ENCODE measurements at regions not wholly inside any gene's neighbourhood (a gene's known extent, or its start where the extent isn't known, plus 50 kb on each side); places are given as distances from the start of the nearest gene placed in this dataset.

DNA sequence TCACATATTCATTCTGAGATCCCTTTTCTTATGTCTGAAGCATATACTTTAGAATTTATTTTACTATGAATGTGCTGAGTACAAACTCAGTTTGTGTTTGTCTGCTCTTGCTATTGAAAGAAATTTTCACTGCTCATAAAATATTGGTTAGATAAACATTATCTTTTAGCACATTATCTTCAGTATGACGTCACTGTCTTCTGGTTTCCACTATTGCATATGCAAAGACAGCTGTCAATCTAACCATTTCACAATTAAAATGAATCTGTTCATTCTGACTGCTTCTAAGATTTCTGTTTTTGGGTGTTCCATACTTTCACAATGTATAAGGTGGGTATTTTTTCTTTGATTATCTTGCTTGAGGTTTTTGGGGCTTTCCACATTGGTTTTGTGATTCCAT, 526.2 kb upstream of the CDH6 start:
- TF ChIP-seq, protein P1, sequence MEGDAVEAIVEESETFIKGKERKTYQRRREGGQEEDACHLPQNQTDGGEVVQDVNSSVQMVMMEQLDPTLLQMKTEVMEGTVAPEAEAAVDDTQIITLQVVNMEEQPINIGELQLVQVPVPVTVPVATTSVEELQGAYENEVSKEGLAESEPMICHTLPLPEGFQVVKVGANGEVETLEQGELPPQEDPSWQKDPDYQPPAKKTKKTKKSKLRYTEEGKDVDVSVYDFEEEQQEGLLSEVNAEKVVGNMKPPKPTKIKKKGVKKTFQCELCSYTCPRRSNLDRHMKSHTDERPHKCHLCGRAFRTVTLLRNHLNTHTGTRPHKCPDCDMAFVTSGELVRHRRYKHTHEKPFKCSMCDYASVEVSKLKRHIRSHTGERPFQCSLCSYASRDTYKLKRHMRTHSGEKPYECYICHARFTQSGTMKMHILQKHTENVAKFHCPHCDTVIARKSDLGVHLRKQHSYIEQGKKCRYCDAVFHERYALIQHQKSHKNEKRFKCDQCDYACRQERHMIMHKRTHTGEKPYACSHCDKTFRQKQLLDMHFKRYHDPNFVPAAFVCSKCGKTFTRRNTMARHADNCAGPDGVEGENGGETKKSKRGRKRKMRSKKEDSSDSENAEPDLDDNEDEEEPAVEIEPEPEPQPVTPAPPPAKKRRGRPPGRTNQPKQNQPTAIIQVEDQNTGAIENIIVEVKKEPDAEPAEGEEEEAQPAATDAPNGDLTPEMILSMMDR (IDR thresholded peaks at IDR 0.05; ENCODE audit: low read depth, low read length, poor library complexity, severe bottlenecking) = no peak
- TF ChIP-seq EZH2phosphoT487 (IDR thresholded peaks at IDR 0.05; ENCODE audit: borderline replicate concordance, low read length) = no peak
